Inflammatory macrophage treated with lipopolysaccharide for 4 hours (primary cell): ENCODE measurements at regions not wholly inside any gene's neighbourhood (a gene's known extent, or its start where the extent isn't known, plus 50 kb on each side); places are given as distances from the start of the nearest gene placed in this dataset.

Experiments used
- DNase-seq: peaks from one replicate; pipeline ENCODE4 v3.0.0-alpha.2; 2020

GRCh38 chr4:24033626-24034025, 143.8 kb upstream of the PPARGC1A start:
- no peak for DNase-seq

DNA sequence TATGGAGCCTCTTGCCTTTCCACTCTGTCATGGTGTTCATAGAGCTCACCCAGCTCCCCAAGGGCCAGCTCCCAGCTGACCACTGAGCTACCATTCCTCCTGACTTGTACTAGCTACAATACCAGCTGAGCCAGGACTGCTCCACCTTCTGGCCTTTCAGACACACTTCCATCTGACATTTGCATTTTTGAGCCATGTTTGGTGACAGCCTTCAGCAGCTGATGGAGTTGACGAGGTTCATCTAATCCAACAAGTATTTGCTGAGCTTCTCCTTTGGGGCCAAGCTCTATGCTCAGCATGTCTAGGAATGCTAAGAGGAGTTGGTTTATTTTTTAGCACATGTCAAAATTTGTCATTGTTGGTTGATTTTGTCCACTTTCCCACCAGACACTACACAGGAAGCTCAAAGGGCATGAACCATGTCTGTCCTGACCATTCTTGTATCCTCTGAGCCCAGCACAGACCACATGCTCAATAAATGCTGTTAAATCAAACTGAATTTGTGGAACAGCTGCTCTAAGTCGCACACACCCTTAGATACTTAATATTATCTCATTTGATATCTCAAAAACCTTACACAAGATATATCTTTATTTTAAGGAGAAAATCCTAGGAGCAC, 142.6 kb upstream of the PPARGC1A start:
- DNase-seq: no peak

GRCh38 chr4:24026596-24026995, 136.7 kb upstream of the PPARGC1A start:
- no peak for DNase-seq

GRCh38 chr4:24024605-24025004, 134.8 kb upstream of the PPARGC1A start:
- DNase-seq: no peak

DNA sequence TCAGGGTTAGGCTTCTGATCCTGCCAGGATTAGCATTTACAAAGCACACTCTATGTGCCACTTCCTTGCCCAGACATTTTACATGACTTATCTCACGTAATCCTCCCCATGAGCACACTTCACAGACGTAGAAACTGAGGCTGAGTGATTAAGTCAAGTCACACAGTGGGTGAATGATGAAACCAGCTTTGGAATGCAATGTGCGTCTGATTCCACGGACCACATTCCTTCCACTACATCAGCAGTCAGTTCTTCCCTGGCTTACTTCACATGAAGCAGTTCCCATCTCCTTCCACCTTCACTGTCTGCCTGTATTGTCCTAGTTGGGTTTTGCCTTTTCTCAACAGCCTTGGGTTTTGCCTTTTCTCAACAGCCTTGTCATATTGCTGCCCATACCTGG, 134.3 kb upstream of the PPARGC1A start:
- no peak for DNase-seq

DNA sequence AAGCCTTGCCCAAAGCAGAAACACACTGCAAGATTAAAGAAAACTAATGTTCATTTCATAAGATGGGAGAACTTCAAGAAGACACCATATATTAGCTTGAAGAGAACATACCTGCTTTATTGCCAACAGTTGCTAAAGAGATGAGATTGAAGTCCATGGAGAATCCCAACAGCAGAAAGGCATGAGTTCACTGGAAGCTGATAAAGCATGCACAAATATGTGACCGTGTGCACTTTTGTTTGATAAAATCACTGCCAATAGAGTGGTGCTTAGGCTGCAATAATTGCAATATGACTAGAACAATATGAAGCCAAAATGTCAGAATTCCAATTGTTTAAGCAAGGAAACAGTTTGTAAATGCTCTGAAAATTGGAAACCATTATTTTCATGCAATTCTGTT, 125.9 kb upstream of the PPARGC1A start:
- no peak for DNase-seq

DNA sequence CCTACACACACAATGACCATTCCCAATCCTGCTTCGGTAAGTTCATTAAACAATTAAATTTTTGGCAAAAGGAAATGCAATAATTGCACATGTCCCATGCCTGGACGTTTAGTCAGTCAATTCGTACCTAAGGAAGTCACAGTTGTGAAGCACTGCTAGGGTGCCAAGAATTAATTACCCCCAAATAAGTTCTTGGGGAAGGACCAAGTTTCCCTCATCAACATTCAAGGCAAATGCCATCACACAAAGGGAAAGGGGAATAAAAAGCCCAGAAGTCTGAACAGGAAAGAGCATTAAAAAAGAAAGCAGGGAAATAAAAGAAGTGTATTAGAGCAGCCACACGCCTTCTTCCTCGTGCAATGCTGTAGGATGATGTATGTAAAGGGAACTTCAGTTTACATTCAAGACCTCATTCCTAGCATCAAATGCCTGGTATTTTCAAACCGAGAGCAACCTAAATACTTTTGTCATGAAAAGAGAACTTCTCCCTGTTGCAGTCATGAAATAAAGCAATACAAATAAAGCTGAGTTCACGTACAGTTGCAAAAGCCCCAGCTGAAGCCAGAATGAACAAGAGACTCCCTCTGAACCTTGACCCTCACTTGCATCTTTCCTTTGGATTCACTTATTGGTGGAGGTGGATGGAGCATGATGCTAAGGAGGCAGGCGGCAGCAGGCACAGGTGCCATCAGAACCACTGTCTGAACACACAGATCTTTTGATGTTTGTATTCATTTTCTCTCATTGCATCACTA, 124.0 kb upstream of the PPARGC1A start:
- DNase-seq: no peak

DNA sequence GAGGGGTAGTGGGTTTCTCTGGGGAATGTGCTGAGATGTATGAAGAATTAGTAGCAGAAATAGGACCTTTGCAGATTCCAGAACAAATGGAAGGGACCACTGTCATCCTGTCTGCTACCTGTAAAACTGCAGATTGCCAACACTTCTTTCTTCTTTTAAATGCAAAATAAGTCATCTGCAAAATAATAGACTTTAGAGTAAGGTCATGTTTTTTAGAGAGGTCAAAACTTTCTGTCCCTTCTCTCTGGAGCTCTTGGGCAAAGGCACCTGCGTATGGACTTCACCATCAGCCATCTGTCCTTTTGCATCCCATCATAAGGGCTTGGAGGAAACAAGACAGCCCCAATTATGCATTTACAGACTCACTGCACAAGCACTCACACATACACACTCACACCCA, 121.1 kb upstream of the PPARGC1A start:
- DNase-seq: no peak

DNA sequence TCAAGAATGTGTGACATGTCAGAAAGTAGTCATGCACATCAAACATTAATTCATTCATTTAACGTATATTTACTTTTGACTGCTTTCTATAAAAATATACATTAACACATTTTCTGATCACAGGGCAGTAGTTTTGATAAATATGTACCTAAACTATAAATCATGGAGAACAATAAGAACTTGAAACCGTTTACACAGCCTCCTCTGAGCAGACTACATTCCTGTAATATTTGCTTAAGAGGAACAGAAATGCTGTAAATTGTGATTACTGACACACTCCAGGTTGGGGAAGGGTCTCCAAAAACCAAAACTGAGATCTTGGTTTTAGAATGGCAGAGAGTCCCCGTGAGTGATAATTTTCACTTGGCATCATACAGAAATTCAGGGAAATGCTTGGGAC, 120.7 kb upstream of the PPARGC1A start:
- no peak for DNase-seq

GRCh38 chr4:24007860-24008261, 118.0 kb upstream of the PPARGC1A start:
- DNase-seq: no peak

- no peak for DNase-seq
Measured at GRCh38 chr4:24006269-24006668, 116.4 kb upstream of the PPARGC1A start.

DNA sequence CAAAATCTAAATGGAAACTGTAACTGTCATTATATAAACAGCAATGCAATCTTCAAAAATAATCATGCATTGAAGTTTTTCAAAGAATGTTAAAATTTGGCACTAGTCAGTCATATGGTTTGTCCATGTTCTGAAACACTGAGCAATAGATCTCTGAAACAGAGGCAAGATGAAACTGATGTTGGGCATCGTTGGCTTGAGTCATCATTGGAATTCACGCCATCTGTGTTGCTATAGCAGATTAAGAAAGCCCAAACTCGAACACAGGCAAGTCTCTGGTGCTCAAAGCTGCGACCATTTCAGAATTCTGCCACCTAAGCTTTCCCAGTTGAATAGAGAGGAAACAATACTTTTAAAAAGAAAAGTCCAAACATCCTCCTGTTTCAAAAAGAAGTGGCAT, 114.1 kb upstream of the PPARGC1A start:
- no peak for DNase-seq

GRCh38 chr4:24003496-24003895, 113.6 kb upstream of the PPARGC1A start:
- DNase-seq: no peak

DNA sequence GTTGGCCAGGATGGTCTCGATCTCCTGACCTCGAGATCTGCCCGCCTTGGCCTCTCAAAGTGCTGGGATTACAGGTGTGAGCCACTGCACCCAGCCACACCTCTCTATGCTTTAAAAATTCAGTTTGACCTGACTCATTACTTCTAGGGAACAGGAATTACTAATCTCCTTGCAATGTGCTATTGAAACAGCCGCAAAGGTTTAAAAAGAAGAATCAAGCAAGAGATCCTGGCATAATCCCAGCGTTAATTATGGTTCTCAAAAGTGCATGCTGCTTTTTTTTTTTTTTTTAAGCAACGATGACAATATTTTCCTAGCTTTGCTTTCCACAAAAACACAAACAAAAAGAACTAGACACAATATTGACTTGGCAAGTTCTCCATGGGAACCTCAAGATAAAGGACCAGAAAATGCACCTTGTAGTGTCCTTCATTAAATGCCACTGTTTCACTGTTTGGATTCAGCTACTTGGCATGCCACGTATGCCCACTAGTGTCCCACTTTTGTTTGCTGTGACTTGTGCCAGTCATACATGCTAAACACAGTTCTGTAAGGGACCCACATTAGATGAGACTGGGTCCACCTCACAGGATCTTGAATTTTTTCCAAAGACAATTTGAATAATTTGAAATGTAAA, 112.6 kb upstream of the PPARGC1A start:
- no peak for DNase-seq

DNA sequence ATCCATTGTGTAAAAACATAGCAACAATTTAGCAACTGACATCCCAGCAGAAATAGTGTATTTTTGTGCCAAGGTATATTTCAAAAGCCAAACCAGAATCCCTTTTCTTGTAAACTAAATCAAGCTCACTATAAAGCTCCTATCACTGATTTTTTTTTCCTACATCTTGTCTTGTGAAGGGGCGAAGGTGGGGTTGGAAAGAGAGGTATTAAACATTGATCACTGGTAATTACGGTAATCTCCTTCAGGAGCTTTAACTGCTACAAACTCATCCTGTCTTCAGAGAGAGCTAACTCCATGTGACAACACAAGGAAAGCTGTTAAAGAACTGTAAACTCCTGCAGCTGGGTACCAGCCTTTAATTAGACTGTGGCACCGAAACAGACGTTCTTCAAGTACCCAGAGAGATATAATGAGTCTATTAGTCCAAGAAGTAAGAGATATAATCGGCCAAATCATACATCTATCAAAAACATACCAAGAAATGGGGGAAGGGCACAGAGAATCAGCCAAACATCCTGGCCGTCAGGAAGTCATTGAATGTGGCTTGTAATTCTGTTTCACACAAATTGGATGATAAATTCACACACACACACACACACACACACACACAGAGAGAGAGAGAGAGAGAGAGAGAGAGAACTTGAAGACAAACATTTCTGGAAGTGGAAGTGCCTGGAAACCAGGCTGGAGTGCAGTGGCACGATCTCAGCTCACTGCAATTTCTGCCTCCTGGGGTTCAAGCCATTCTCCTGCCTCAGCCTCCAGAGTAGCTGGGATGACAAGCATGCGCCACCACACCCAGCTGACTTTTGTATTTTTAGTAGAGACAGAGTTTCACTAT, 111.9 kb upstream of the PPARGC1A start:
- no peak for DNase-seq

- no peak for DNase-seq
Measured at GRCh38 chr4:24000470-24000831, 110.6 kb upstream of the PPARGC1A start.

DNA sequence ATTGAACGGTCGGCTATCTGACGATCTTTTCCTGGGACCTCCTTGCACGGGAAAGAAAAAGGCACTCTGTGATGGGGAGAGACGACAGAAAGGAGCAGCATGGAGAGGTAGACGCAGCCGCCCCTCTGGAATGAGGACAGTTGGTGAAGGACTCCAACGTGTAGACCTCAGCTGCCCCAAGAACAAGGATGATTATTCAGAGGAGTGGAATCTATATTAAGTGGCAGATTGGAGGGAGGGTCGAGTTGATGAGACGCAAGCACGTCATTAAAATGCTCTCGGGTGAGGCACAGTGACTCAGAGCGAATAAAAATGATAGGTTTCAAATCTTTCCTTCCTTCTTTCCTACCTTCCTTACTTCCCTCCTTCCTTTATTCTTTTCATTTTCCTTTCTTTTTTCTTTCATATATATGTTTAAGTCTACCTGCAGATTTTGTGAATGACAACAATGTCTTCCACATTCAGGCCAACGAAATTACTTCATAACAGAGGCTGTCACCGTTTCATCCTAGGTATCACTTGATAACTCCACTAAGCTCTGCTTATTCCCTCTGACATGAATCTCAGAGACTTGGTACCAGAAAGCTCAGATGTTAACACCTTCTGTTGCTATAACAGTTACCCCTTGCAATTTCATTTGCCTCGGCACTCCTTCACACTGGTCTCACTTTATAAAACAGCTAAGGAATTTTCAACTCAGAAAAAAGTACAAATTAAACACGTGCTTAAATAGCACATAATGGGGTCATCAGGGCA, 110.0 kb upstream of the PPARGC1A start:
- DNase-seq: no peak

- DNase-seq: no peak
Measured at GRCh38 chr4:23993373-23993772, 103.5 kb upstream of the PPARGC1A start.

GRCh38 chr4:23991444-23991843, 101.6 kb upstream of the PPARGC1A start:
- no peak for DNase-seq

DNA sequence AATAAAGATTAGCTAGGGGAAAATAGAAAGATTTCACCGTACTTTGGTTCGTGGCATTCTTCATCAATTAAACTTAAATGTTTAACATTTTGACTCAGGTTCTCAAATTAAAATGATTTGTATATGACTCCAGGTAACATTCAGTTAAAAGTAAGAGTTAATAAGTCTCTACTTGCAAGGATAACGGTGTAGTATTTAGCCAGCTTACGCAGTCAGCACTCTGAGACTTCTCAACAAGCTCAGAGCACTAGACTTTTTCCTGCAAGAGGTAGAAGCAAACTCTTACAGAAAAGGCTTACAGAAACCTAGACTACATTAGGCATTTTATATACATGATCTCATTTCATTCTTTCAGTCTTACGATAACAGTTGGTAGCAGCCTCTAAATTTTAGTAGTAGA, 96.4 kb upstream of the PPARGC1A start:
- DNase-seq: no peak

DNA sequence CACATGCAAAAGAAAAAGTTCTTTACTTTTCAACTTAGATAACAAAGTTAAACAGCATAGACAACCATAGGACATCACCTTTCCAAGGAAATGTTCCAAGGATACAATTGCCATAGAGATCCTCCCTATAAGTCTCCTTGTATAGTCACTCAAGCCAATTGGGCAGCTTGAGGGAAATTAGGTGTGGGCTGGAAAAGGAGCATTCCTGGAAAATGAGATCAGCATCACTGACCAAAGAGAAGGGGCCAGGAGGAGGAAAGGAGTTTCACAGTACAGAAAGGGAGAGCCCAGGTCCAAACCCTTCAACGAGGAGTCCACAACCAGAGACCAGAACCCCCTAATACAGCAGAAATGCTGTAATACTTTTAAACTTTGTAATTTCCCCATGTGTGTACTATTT, 91.5 kb upstream of the PPARGC1A start:
- DNase-seq: no peak

DNA sequence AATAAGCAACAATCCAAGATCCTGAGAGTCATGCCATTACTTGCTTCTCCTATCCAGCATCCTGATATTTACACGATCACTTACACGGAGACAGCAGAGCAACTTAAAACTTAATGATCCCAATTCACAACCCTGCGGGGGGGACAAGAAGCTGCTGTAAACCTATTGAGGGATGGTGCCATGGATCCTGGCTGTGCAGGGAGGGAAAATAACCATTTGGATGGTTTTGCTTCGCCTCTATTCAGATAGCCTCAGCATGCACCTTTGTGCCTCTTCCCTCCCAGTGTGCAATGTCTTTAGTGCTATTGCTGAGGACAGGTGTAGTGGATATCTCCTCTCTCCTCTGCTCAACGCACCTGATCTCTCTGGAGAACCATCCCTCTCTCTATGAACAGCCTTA, 89.7 kb upstream of the PPARGC1A start:
- no peak for DNase-seq

DNA sequence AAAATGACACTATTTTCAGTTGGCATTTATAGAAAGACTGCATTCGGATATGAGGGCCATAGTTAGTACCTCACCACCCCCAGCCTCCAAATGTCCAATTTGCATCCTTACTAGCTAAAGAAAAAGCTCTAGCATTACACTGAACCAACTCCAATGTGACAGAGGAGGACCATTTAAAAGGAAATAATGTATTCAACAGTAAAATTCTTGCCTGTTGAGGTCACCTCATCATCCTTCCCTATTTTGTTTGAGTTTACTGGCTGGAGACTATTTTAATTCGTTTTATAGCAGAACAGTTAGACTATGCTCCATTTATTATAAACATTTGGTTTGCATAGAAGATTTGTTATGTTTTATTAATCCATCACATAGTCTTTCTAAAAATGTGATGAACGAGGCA, 88.2 kb upstream of the PPARGC1A start:
- DNase-seq: no peak
